ENCODE measurements at regions not wholly inside any gene's neighbourhood (a gene's known extent, or its start where the extent isn't known, plus 50 kb on each side); places are given as distances from the start of the nearest gene placed in this dataset.

GRCh38 chr11:70580036-70580805 lies 181.9 kb downstream of the CTTN start:
- Histone ChIP-seq H3K4me1 (replicated peaks in 1 of 2; ENCODE audit: control insufficient read depth in 2 of 2, insufficient read depth in 2 of 2, low read length in 2 of 2) (no peaks in the 10 kb centered on the region; a peak in 1 of 5 replicates), H4K20me1 (replicated peaks; ENCODE audit: control insufficient read depth, insufficient read depth, low read length) (peaks cover 18% of the 10 kb centered on the region), H3K4me2 (ENCODE audit: insufficient read depth, low read length) (no peak overlapping the region), H3K79me2 (ENCODE audit: control insufficient read depth, insufficient read depth, low read length) (no peaks in the 10 kb centered on the region), H3K9ac (ENCODE audit: insufficient read depth in 1 of 2, low read depth in 2 of 2, low read length in 2 of 2) (no peak overlapping the region), H3K36me3 (ENCODE audit: control insufficient read depth, insufficient read depth, low read length) (no peaks in the 10 kb centered on the region), H3K27me3 (ENCODE audit: control insufficient read depth in 2 of 2, insufficient read depth in 2 of 2, low read length in 2 of 2) (peaks cover 0 to 62% of the 10 kb centered on the region in 2 experiments; a peak in 3 of 5 replicates), H3K27ac (ENCODE audit: extremely low read depth, low read depth, low read length) (no peak overlapping the region), H2AFZ (ENCODE audit: low read depth, low read length) (no peak overlapping the region), H3K9me3 (replicated peaks; ENCODE audit: control insufficient read depth, insufficient read depth, low read depth, low read length) (no peaks in the 10 kb centered on the region), H3K4me3 (no peak overlapping the region), H3K9me1 (ENCODE audit: control insufficient read depth, insufficient read depth, low read length) (no peaks in the 10 kb centered on the region)
- in situ Hi-C loops (cut with MboI) (no loop called here), intact Hi-C loops (cut with micrococcal nuclease) (no loop called here)
- no peak for ATAC-seq
- POLR2A ChIA-PET, result interaction anchor here (1.0 kb wide), 2 partner anchors 12 to 162 kb away, joined by 4 read pairs; no protein-coding TSS in a partner anchor
- DNase-seq (ENCODE audit: extremely low read depth in 1 of 4, low spot score in 3 of 4), result no peak
- no peak for FAIRE-seq
- CTCF ChIA-PET (ENCODE audit: low intra/inter-chr PET ratio), result no interaction called here
- 2% methylated on average over 25 of the region's 25 CpGs for WGBS (ENCODE audit: insufficient coverage, low coverage, missing lambda C conversion rate)
- no TSS peak for BruUV-seq (replicated peaks)
- TF ChIP-seq POLR2AphosphoS2 (IDR thresholded peaks at IDR 0.05; ENCODE audit: low read length) (no peak), EWSR1 (IDR thresholded peaks at IDR 0.05; ENCODE audit: borderline replicate concordance, low read depth, partially characterized antibody) (no peak), ZNF398 (CRISPR knock-in tag; IDR thresholded peaks at IDR 0.05) (no peak), TSC22D4 (tag; IDR thresholded peaks at IDR 0.05) (no peak), SMAD4 (CRISPR knock-in tag; conservative IDR thresholded peaks at IDR 0.05) (no peak), GABPB2 (CRISPR knock-in tag; conservative IDR thresholded peaks at IDR 0.05) (no peak), ARID2 (IDR thresholded peaks at IDR 0.05) (no peak), MAFG (tag; conservative IDR thresholded peaks at IDR 0.05) (no peak), RBM22 (IDR thresholded peaks at IDR 0.05; ENCODE audit: low read depth, low read length, poor library complexity, severe bottlenecking) (no peak), TAF7 (tag; IDR thresholded peaks at IDR 0.05) (no peak), ZNF740 (CRISPR knock-in tag; IDR thresholded peaks at IDR 0.05) (no peak), ZNF740 (tag; IDR thresholded peaks at IDR 0.05) (no peak), HSF4 (CRISPR knock-in tag; IDR thresholded peaks at IDR 0.05; ENCODE audit: borderline replicate concordance) (no peak), MIER1 (IDR thresholded peaks at IDR 0.05; ENCODE audit: low read depth) (0 out of 2 replicates have a peak, but pooled peaks have one; percentile 47), ZNF75A (CRISPR knock-in tag; IDR thresholded peaks at IDR 0.05) (no peak), NCOA6 (IDR thresholded peaks at IDR 0.05) (no peak), NFYB (IDR thresholded peaks at IDR 0.05; ENCODE audit: extremely low read depth, insufficient read length) (no peak), EHMT2 (IDR thresholded peaks at IDR 0.05) (0 out of 2 replicates have a peak, but pooled peaks have one; percentile 49), GTF2F1 (IDR thresholded peaks at IDR 0.05; ENCODE audit: low read depth, low read length) (no peak), KHSRP (IDR thresholded peaks at IDR 0.05) (no peak), ZBTB17 (CRISPR knock-in tag; IDR thresholded peaks at IDR 0.05) (no peak), CREB1 (IDR thresholded peaks at IDR 0.05) (no peak), CREB1 (CRISPR knock-in tag; IDR thresholded peaks at IDR 0.05) (no peak)

All from K562 (cell line).